ENCODE measurements at regions not wholly inside any gene's neighbourhood (a gene's known extent, or its start where the extent isn't known, plus 50 kb on each side); places are given as distances from the start of the nearest gene placed in this dataset.

DNA sequence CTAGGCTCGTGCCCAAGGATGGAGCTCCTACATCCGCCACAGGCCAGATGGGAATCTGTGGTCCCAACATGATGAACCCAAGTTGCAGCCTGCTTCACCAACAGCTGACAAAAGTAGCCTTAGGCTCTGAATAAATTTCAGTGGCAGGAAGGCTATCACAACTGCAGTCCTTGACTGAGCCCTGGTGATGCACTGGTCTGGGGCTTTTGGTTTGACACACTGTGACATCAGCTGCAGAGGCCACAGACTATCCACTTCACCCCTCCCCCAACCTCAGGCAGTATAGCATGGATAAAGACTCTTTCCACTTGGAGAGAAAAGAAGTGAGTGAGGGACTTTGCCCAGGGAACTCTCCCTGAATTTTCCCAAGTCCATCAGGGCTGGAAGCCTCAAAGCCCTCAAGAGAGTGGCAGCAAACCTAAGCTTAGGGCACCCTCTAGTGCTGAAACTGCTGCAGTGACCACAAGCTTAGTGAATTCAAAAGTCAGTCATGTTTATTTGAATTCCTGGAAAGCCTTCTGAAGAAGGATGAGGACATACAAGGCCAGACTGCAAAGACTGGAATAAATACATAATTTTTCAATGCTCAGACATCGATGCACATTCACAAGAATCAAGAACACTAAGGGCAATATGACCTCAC is 135.0 kb upstream of the TENT5D start:
- no peaks in the 10 kb centered on the region for H4K20me1 ChIP-seq (ENCODE audit: insufficient read depth, low read length)
- H3K36me3 ChIP-seq (ENCODE audit: insufficient read depth, low read length), result no peaks in the 10 kb centered on the region
- Mint-ChIP-seq H3K4me3 (ENCODE audit: unreplicated experiment) (no peak overlapping the region), H3K27me3 (ENCODE audit: low read depth, unreplicated experiment) (no peaks in the 10 kb centered on the region), H3K27ac (ENCODE audit: unreplicated experiment) (no peak overlapping the region), H3K36me3 (ENCODE audit: low read depth, unreplicated experiment) (no peaks in the 10 kb centered on the region), H3K9me3 (ENCODE audit: unreplicated experiment) (peaks cover 4% of the 10 kb centered on the region), H3K4me1 (ENCODE audit: low read depth, unreplicated experiment) (peaks cover 6% of the 10 kb centered on the region)
- no peaks in the 10 kb centered on the region for H3K27me3 ChIP-seq (ENCODE audit: insufficient read depth, low read length)
- FAIRE-seq (peak; percentile 45), DNase-seq (ENCODE audit: low read depth) (no peak)
- H3K27ac ChIP-seq (ENCODE audit: low read depth, low read length), result no peak overlapping the region
- no peak overlapping the region for H3K4me3 ChIP-seq (ENCODE audit: insufficient read depth, low read depth, low read length)
- H3K4me2 ChIP-seq (ENCODE audit: low read length), result no peak overlapping the region
- H3K9ac ChIP-seq (ENCODE audit: low read length), result no peak overlapping the region
- no peaks in the 10 kb centered on the region for H3K79me2 ChIP-seq (ENCODE audit: insufficient read depth, low read length)
- no peaks in the 10 kb centered on the region for H3K9me3 ChIP-seq (ENCODE audit: insufficient read depth, low read depth, low read length)
- H2AFZ ChIP-seq (ENCODE audit: low read depth, low read length), result no peak overlapping the region
- H3K4me1 ChIP-seq (ENCODE audit: insufficient read depth, low read length), result no peaks in the 10 kb centered on the region
- TF ChIP-seq, protein P1, sequence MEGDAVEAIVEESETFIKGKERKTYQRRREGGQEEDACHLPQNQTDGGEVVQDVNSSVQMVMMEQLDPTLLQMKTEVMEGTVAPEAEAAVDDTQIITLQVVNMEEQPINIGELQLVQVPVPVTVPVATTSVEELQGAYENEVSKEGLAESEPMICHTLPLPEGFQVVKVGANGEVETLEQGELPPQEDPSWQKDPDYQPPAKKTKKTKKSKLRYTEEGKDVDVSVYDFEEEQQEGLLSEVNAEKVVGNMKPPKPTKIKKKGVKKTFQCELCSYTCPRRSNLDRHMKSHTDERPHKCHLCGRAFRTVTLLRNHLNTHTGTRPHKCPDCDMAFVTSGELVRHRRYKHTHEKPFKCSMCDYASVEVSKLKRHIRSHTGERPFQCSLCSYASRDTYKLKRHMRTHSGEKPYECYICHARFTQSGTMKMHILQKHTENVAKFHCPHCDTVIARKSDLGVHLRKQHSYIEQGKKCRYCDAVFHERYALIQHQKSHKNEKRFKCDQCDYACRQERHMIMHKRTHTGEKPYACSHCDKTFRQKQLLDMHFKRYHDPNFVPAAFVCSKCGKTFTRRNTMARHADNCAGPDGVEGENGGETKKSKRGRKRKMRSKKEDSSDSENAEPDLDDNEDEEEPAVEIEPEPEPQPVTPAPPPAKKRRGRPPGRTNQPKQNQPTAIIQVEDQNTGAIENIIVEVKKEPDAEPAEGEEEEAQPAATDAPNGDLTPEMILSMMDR (IDR thresholded peaks at IDR 0.05; ENCODE audit: insufficient read depth, low read depth, low read length), result no peak
- TF ChIP-seq EZH2 (IDR thresholded peaks at IDR 0.05; ENCODE audit: insufficient read depth, low read length), result no peak

DNA sequence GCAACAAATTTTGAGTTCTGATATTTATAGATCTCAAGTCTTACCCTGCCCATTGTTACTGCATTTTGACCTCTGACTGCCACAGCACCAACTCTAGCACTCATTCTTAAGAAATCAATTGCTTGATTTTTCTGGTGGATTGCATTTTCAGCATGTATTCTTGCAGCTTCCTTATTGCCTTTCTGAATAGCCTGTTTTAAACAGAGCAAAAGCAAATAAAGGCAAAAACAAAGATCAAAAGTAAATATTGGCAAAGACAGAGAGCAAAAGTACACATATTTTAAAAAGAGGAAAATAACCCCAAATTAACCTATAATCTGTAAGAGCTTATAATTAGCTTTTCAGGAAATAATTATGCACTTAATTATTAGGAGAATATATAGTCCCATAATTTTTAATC is 129.4 kb upstream of the TENT5D start:
- H3K27ac Mint-ChIP-seq (ENCODE audit: unreplicated experiment), result no peak overlapping the region
- Histone ChIP-seq H3K79me2 (ENCODE audit: insufficient read depth, low read length) (no peaks in the 10 kb centered on the region), H3K27ac (ENCODE audit: low read depth, low read length) (no peak overlapping the region), H3K9me3 (ENCODE audit: insufficient read depth, low read depth, low read length) (no peaks in the 10 kb centered on the region), H3K27me3 (ENCODE audit: insufficient read depth, low read length) (no peaks in the 10 kb centered on the region), H2AFZ (ENCODE audit: low read depth, low read length) (no peak overlapping the region), H3K4me2 (ENCODE audit: low read length) (no peak overlapping the region), H3K4me3 (ENCODE audit: insufficient read depth, low read depth, low read length) (no peak overlapping the region), H3K4me1 (ENCODE audit: insufficient read depth, low read length) (no peaks in the 10 kb centered on the region), H3K9ac (ENCODE audit: low read length) (no peak overlapping the region), H3K36me3 (ENCODE audit: insufficient read depth, low read length) (no peaks in the 10 kb centered on the region), H4K20me1 (ENCODE audit: insufficient read depth, low read length) (no peaks in the 10 kb centered on the region)
- no peak for DNase-seq (ENCODE audit: low read depth)
- peaks cover 2% of the 10 kb centered on the region for H3K4me1 Mint-ChIP-seq (ENCODE audit: low read depth, unreplicated experiment)
- no peaks in the 10 kb centered on the region for H3K27me3 Mint-ChIP-seq (ENCODE audit: low read depth, unreplicated experiment)
- FAIRE-seq, result no peak
- peaks cover 1% of the 10 kb centered on the region for H3K36me3 Mint-ChIP-seq (ENCODE audit: low read depth, unreplicated experiment)
- TF ChIP-seq, protein P1 (IDR thresholded peaks at IDR 0.05; ENCODE audit: insufficient read depth, low read depth, low read length), result no peak
- TF ChIP-seq EZH2 (IDR thresholded peaks at IDR 0.05; ENCODE audit: insufficient read depth, low read length), result no peak
- H3K9me3 Mint-ChIP-seq (ENCODE audit: unreplicated experiment), result peaks cover 5% of the 10 kb centered on the region
- no peak overlapping the region for H3K4me3 Mint-ChIP-seq (ENCODE audit: unreplicated experiment)

DNA sequence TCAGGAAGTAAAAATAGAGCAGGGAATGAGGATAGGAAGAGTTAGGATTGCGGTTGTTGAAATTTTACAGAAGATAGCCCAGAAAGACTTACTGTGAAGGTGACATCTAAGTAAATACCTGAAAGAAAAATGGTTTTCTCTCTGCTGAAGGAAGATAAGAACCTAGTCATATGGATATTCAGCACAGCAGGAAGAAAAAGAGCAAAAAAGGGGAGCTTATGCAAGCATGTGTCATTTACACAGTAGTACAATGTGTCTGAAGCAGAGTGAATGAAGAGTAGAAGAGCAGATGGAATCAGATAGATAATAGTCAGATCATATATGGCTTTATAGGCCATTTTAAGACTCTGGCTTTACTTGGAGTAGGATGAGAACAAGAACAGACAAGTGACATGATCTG is 126.9 kb upstream of the TENT5D start:
- no peaks in the 10 kb centered on the region for H3K4me1 ChIP-seq (ENCODE audit: insufficient read depth, low read length)
- H3K4me1 Mint-ChIP-seq (ENCODE audit: low read depth, unreplicated experiment), result no peaks in the 10 kb centered on the region
- H3K4me2 ChIP-seq (ENCODE audit: low read length), result no peak overlapping the region
- no peak overlapping the region for H2AFZ ChIP-seq (ENCODE audit: low read depth, low read length)
- no peak overlapping the region for H3K9ac ChIP-seq (ENCODE audit: low read length)
- H3K9me3 Mint-ChIP-seq (ENCODE audit: unreplicated experiment), result peaks cover 2% of the 10 kb centered on the region
- H4K20me1 ChIP-seq (ENCODE audit: insufficient read depth, low read length), result no peaks in the 10 kb centered on the region
- H3K36me3 ChIP-seq (ENCODE audit: insufficient read depth, low read length), result no peaks in the 10 kb centered on the region
- H3K27ac ChIP-seq (ENCODE audit: low read depth, low read length), result no peak overlapping the region
- DNase-seq (ENCODE audit: low read depth) (no peak), FAIRE-seq (peak; percentile 71)
- no peak overlapping the region for H3K4me3 Mint-ChIP-seq (ENCODE audit: unreplicated experiment)
- TF ChIP-seq, protein P1 (IDR thresholded peaks at IDR 0.05; ENCODE audit: insufficient read depth, low read depth, low read length), result no peak
- TF ChIP-seq EZH2 (IDR thresholded peaks at IDR 0.05; ENCODE audit: insufficient read depth, low read length), result no peak
- no peak overlapping the region for H3K27ac Mint-ChIP-seq (ENCODE audit: unreplicated experiment)
- H3K4me3 ChIP-seq (ENCODE audit: insufficient read depth, low read depth, low read length), result no peak overlapping the region
- peaks cover 1% of the 10 kb centered on the region for H3K36me3 Mint-ChIP-seq (ENCODE audit: low read depth, unreplicated experiment)
- no peaks in the 10 kb centered on the region for H3K79me2 ChIP-seq (ENCODE audit: insufficient read depth, low read length)
- H3K27me3 Mint-ChIP-seq (ENCODE audit: low read depth, unreplicated experiment), result no peaks in the 10 kb centered on the region
- H3K27me3 ChIP-seq (ENCODE audit: insufficient read depth, low read length), result no peaks in the 10 kb centered on the region
- no peaks in the 10 kb centered on the region for H3K9me3 ChIP-seq (ENCODE audit: insufficient read depth, low read depth, low read length)
